ACHN (cell line): ENCODE measurements at regions not wholly inside any gene's neighbourhood (a gene's known extent, or its start where the extent isn't known, plus 50 kb on each side); places are given as distances from the start of the nearest gene placed in this dataset.
"Not testable (repeated sequence)": the region's sequence is repeated elsewhere in the genome, so short reads cannot be mapped to it uniquely, and the experiment has no call there.

Source experiments
- DNase-seq: peaks from one replicate; pipeline ENCODE4 v3.0.0-alpha.2; 2015
- in situ Hi-C: cut with HindIII; loops from 2 replicates; pipeline ENCODE4 v1.10.0; 2017; ENCODE audit warnings: low sequenced_read_pairs, low pct_ligation_motif_present, low pct_unique_long_range_greater_than_20kb

- DNase-seq, in situ Hi-C loops: not testable (repeated sequence)
These were observed 615.7 kb upstream of the CCNG1 start for GRCh38 chr5:162821664-162822063.

DNA sequence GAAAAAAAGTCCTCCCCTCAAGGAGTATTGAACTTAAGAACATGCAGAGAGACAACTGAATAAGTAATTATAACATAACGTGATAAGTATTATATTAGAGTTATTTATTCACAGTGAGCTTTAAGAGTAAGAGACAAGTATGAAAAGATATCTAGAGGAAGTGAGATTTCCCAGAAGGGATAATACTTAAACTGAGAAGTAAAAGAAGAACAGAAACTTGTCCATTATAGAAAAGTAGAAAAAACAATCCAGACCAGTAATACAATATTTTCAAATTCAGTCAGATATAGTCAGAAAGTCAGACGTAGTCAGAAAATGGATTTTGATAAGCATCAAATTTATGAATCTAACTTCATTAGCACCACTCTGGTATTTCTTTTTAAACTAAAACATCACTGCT, 613.0 kb upstream of the CCNG1 start:
- in situ Hi-C loops = no loop called here
- DNase-seq = no peak

DNA sequence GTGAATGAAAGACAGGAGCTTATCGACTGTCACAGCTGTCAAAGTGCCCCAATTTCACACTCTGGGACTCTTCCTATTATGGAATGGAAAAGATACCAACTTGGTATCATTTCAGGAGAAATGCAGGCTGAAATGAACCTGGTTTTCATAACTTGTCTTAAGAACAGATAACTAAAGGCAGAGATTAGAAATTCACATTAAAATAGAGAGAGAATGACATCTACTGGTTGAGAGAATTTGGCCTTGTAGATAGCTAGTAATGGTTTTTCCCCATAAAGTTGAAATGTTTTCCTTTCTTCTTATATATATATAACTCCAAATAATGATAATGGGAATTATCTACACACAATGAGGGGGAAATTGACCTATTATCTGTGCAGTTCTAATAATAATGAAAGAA, 600.2 kb upstream of the CCNG1 start:
- in situ Hi-C loops = no loop called here
- DNase-seq = no peak

- in situ Hi-C loops = no loop called here
- DNase-seq = no peak
These were observed 594.7 kb upstream of the CCNG1 start for GRCh38 chr5:162842727-162843126.

GRCh38 chr5:162852134-162852533, 585.3 kb upstream of the CCNG1 start:
- in situ Hi-C loops = no loop called here
- no peak for DNase-seq

GRCh38 chr5:162858770-162859169, 578.6 kb upstream of the CCNG1 start:
- DNase-seq = no peak
- in situ Hi-C loops = no loop called here

GRCh38 chr5:162870966-162871365, 566.4 kb upstream of the CCNG1 start:
- DNase-seq = no peak
- in situ Hi-C loops = no loop called here

- in situ Hi-C loops = no loop called here
- no peak for DNase-seq
These were observed 554.8 kb upstream of the CCNG1 start for GRCh38 chr5:162882629-162883028.

DNA sequence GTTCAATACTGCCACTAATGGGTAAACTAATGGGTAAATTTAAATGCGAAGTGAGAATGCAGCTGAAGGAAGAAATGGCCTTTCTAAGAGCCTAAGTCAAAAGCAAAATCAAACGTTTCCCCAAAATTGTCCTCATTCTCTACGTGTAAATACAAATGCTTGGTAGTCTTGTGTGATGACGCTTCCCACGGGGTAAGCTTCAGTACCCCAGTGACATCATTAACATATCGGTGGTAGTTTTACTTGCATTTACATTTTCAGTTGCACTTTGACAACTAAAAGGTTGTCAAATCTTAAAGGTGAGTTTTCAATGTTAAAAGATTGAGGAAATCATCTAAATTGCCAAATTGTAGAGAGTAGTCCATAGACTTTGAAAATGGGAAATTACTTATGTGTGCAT, 550.7 kb upstream of the CCNG1 start:
- in situ Hi-C loops = no loop called here
- no peak for DNase-seq

- DNase-seq = peak; percentile 43
- in situ Hi-C loops = no loop called here
These were observed 549.1 kb upstream of the CCNG1 start for GRCh38 chr5:162888268-162888667.

DNA sequence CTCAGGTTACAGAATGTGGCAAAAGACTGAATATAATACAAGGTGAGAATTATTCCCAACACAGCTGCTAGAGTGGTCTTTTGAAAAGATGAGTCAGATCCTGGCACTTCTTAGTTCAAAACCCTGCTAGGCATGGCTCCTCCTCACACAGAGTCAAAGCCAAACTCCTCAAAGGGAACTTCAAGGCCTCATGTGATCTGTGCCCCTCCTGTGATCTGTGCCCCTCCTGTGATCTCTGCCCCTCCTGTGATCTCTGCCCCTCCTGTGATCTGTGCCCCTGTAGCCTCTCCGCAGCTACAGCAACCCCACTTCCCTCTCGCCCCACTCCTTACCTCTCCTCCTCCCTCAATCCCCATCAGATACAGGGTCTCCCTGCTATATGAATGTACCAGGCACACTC, 525.5 kb upstream of the CCNG1 start:
- in situ Hi-C loops = no loop called here
- no peak for DNase-seq

DNA sequence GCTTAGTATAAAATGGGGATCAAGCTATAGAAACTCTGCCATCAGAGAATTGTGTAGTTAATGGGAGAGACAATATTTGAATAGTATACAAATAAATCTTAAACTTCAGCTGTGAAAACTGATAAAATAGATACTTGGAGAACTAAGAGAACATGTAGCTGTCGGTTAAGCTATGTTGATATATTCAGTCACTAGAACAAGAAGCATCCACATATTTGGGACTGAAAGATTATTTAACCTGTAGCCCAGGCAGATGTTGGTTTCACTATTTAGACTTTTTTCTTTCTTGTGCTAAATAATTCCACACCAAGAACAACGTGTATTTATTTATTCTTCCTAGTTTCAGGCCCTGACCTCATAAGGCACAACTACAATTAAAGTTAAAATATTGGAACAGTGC, 521.0 kb upstream of the CCNG1 start:
- in situ Hi-C loops = no loop called here
- DNase-seq = no peak

DNA sequence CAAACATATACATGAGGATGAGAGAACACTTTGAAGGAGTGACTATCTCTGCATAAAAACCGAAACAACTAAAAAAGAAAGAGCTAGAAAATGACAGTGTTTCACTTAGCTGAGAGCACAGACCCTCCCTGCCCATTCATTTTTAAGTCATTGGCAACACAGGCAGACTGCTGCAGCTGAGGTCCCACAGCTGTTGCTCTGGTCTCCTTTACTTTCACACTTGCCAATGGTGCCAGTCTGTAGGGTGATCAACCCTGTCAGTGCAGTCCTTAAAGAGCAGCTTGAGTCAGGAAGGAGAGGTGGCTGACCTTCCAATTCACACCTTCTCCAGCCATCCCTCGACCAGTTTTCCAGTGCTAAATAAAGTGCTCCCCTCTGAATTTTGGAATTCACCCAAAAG, 508.3 kb upstream of the CCNG1 start:
- in situ Hi-C loops = no loop called here
- no peak for DNase-seq

- DNase-seq = no peak
- in situ Hi-C loops = no loop called here
These were observed 505.9 kb upstream of the CCNG1 start for GRCh38 chr5:162931501-162931900.

DNA sequence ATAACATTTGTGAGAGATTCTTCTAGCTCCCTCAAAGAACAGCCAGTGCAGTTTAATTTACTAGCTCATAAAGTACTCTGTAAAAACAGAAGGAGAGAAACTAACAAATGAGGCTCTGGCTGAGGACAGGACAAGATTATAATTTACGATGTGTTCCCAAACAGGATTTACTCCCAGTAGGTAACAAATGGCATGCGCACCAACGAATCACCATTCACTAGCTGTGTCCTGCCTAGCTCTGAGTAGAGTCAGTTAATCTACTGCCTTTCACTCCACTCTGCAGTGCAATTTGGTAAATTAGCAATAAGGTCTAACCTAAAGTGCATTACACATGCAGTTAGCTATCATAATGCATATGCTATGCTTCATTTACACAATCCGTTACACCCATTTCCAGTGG, 497.4 kb upstream of the CCNG1 start:
- in situ Hi-C loops = no loop called here
- no peak for DNase-seq

DNA sequence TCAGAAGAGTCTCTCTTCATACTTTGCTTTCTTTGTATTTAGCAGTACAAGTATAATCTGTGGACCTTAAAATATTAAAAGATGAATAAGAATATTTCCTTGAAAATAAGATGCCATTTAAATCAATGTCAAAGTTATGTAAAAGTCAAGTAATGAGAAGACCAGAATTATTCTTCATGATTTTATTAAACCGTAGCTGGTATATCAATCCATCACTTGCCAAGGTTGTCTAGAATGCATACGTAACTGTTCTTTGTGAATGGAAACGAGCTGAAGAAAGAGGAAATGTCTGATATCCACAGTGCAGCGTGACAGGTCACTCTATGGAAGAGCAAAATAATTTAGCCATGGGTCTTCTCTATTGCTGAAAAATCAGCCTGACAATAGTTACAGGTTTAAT, 488.7 kb upstream of the CCNG1 start:
- DNase-seq = no peak
- in situ Hi-C loops = no loop called here

GRCh38 chr5:162956570-162956969, 480.8 kb upstream of the CCNG1 start:
- in situ Hi-C loops = no loop called here
- no peak for DNase-seq

DNA sequence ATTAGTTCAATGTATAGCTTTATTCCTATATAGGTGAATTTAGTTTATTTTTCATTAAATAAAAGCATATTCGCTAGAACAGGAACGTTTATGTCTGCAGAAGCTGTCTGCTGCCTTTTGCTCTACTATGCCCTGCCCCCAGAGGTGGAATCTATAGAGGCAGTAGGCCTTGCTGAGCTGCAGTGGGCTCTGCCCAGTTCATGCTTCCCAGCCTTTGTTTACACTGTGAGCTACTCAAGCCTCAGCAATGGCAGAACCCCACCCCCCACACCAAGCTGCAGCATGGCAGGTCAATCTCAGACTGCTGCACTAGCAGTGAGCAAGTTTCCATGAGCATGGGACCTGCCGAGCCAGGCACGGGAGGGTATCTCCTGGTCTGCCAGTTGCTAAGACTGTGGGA, 473.3 kb upstream of the CCNG1 start:
- DNase-seq, in situ Hi-C loops: not testable (repeated sequence)

DNA sequence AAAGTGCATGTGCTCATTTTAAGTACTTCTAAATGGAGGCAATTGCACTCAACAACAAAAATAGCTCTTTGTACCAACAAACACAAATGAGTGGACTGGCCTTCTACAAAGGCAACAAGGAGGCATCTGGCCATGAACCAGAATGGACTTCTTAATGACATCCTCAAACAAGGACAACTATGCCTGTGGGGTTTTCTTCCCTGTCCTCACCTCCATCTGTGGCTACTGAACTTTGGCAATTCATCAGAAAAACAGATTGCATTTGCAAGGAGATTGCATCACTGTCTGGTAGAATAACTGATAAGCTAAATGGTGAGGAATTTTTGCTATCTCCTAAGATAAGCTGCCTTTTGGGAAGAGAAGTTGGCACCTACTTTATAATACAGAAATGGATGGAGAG, 447.3 kb upstream of the CCNG1 start:
- no peak for DNase-seq
- in situ Hi-C loops = no loop called here

- in situ Hi-C loops = no loop called here
- no peak for DNase-seq
These were observed 446.4 kb upstream of the CCNG1 start for GRCh38 chr5:162990856-162991497.

DNA sequence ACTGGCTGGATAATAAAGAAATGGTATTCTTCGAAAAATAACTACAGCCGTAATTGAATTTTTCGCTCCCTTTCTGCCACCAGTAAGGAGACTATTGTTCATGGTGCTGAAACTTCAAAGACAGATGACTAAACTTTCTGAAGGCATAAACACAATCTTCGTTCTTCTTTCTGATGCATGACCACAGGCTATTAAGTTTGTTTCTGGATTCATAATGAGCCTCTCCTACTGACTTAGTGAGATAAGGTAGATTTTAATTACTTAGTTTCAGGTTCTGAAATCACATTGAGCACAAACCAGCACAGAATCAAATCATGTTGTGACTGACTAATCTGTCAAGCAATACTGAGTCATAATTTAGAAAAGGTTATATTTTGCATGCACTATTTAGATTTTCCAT, 441.8 kb upstream of the CCNG1 start:
- in situ Hi-C loops = no loop called here
- DNase-seq = no peak
